CD14-positive monocyte (primary cell): ENCODE measurements at regions not wholly inside any gene's neighbourhood (a gene's known extent, or its start where the extent isn't known, plus 50 kb on each side); places are given as distances from the start of the nearest gene placed in this dataset.

Source experiments
- DNase-seq, 3 donors: peaks; one replicate each; pipeline ENCODE4 v3.0.0-alpha.2; 2011 to 2022
- H2AFZ ChIP-seq: 2 replicates; pipeline ENCODE4 v1.6.0; 2012; ENCODE audit warnings: mild to moderate bottlenecking, low read depth, low read length, inconsistent platforms; ENCODE audit not compliant: insufficient read depth, poor library complexity, severe bottlenecking
- H3K27ac ChIP-seq, 2 donors: 1 replicate in 1 of 2; 2 replicates in 1 of 2; pipeline ENCODE4 v1.5.1; 2012 to 2013; ENCODE audit warnings: low read length in 2 of 2, control low read depth in 1 of 2, inconsistent platforms in 1 of 2, low read depth in 1 of 2, mild to moderate bottlenecking in 1 of 2
- H3K27me3 ChIP-seq, 2 donors: one replicate each; pipeline versions ENCODE4 v1.6.0 to v1.6.1; 2011 to 2013; ENCODE audit warnings: low read length in 2 of 2; ENCODE audit not compliant: control insufficient read depth in 2 of 2, insufficient read depth in 2 of 2
- H3K36me3 ChIP-seq, 2 donors: replicated peaks in 1 of 2; 1 replicate in 1 of 2; 2 replicates in 1 of 2; pipeline versions ENCODE4 v1.5.1 to v1.6.1; 2012 to 2013; ENCODE audit warnings: low read length in 2 of 2, control low read depth in 1 of 2, inconsistent platforms in 1 of 2, mild to moderate bottlenecking in 1 of 2; ENCODE audit not compliant: insufficient read depth in 2 of 2, control insufficient read depth in 1 of 2
- H3K4me1 ChIP-seq, 2 donors: 1 replicate in 1 of 2; 2 replicates in 1 of 2; pipeline versions ENCODE4 v1.5.1 to v1.6.1; 2012 to 2013; ENCODE audit warnings: low read length in 2 of 2, control low read depth in 1 of 2, inconsistent platforms in 1 of 2, mild to moderate bottlenecking in 1 of 2, moderate library complexity in 1 of 2; ENCODE audit not compliant: insufficient read depth in 2 of 2, control insufficient read depth in 1 of 2
- H3K4me2 ChIP-seq: replicated peaks from 2 replicates; pipeline ENCODE3; 2012; ENCODE audit warnings: low read length, moderate library complexity, mild to moderate bottlenecking; ENCODE audit not compliant: poor library complexity, severe bottlenecking; ENCODE audit errors: extremely low read depth
- H3K4me3 ChIP-seq, 3 experiments: fragments of 200-600 bp in 1 of 3; sonication (generic) in 1 of 3; replicated peaks in 1 of 3; 1 replicate in 2 of 3; 2 replicates in 1 of 3; pipeline ENCODE4 v1.5.1; 2011 to 2013; ENCODE audit warnings: low read length in 3 of 3, mild to moderate bottlenecking in 3 of 3, control low read depth in 2 of 3, low read depth in 2 of 3, inconsistent platforms in 1 of 3, moderate library complexity in 1 of 3
- H3K79me2 ChIP-seq: 2 replicates; pipeline ENCODE4 v1.6.0; 2012; ENCODE audit warnings: mild to moderate bottlenecking, control low read depth, inconsistent platforms, low read length, moderate library complexity; ENCODE audit not compliant: insufficient read depth
- H3K9ac ChIP-seq: 2 replicates; pipeline ENCODE4 v1.6.0; 2017; ENCODE audit warnings: low read length, mild to moderate bottlenecking; ENCODE audit not compliant: insufficient read depth, poor library complexity, severe bottlenecking
- H3K9me3 ChIP-seq, 2 donors: replicated peaks in 1 of 2; 1 replicate in 1 of 2; 2 replicates in 1 of 2; pipeline versions ENCODE4 v1.5.1 to v1.6.1; 2012 to 2013; ENCODE audit warnings: low read length in 2 of 2, control low read depth in 1 of 2; ENCODE audit not compliant: control insufficient read depth in 1 of 2, insufficient read depth in 1 of 2
- H4K20me1 ChIP-seq: 2 replicates; pipeline ENCODE4 v1.6.0; 2012; ENCODE audit warnings: mild to moderate bottlenecking, low read length, control low read depth, moderate library complexity; ENCODE audit not compliant: insufficient read depth
- H3K27ac Mint-ChIP-seq, 7 donors: one replicate each; pipeline ENCODE4 v1.8.0; 2020; ENCODE audit warnings: mild to moderate bottlenecking in 7 of 7, mixed read lengths in 7 of 7, moderate library complexity in 6 of 7, inconsistent platforms in 2 of 7
- H3K27me3 Mint-ChIP-seq, 3 donors: one replicate each; pipeline ENCODE4 v1.8.0; 2021 to 2022; ENCODE audit warnings: low read depth in 3 of 3, mild to moderate bottlenecking in 3 of 3, mixed read lengths in 3 of 3, moderate library complexity in 3 of 3, inconsistent platforms in 1 of 3
- H3K36me3 Mint-ChIP-seq, 2 donors: one replicate each; pipeline ENCODE4 v1.8.0; 2020; ENCODE audit warnings: mixed read lengths in 2 of 2, inconsistent platforms in 1 of 2, mild to moderate bottlenecking in 1 of 2
- H3K4me1 Mint-ChIP-seq: one replicate; pipeline ENCODE4 v1.8.0; 2020; ENCODE audit warnings: mild to moderate bottlenecking, mixed read lengths
- H3K4me3 Mint-ChIP-seq, 2 donors: one replicate each; pipeline ENCODE4 v1.8.0; 2020; ENCODE audit warnings: mild to moderate bottlenecking in 2 of 2, mixed read lengths in 2 of 2, moderate library complexity in 1 of 2
- H3K9me3 Mint-ChIP-seq, 7 donors: one replicate each; pipeline ENCODE4 v1.8.0; 2020 to 2022; ENCODE audit warnings: mixed read lengths in 7 of 7, mild to moderate bottlenecking in 6 of 7, moderate library complexity in 6 of 7, inconsistent platforms in 2 of 7
- WGBS: methylation state at CpG from one replicate; pipeline ENCODE4 v1.1.5; 2013; ENCODE audit warnings: missing lambda C conversion rate; ENCODE audit not compliant: insufficient coverage; 5-methylcytosine and 5-hydroxymethylcytosine counted together
- intact Hi-C, 2 donors: fragments of 100-400 bp; cut with micrococcal nuclease; formaldehyde crosslinking; loops; one replicate each; pipeline versions ENCODE4 v1.15.0 to v1.15.1; 2023
- TF ChIP-seq, protein P1 (sequence below): fragments of 200-600 bp; IDR thresholded peaks from one replicate; pipeline ENCODE4 v1.8.0; 2022; ENCODE audit warnings: antibody characterized with exemption, mild to moderate bottlenecking

DNA sequence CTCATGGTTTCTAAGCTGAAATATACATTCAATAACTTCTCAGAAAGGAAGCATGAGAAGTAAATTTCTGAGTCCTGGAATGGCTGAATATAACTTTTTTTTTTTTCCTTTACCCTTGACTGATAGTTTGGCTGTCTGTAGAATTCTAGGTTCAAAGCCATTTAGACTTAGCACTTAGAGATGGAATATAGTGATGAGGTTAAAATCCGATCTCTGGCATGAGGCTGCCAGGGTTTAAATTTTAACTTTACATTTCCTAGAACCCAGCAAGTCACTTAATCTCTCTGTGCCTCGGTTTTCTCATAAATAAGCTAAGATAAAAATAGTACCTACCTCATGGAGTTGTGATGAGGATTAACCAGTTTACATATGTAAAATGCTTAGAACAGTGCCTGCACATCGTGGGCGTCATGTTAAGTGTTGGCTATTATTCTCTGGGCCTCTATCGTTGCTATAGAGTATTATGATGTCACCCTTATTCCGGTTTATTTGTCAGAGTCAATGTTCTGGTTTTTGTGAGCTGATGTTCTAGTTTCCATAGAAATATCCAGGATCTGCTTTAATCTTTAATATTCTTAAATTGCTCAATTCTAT lies 199.8 kb upstream of the TLE3 start:
- no CpG with 5 or more reads among the region's 6 CpGs for WGBS
- Mint-ChIP-seq H3K27ac (no peak overlapping the region), H3K4me1 (no peaks in the 10 kb centered on the region), H3K4me3 (no peak overlapping the region), H3K27me3 (no peaks in the 10 kb centered on the region), H3K36me3 (no peaks in the 10 kb centered on the region), H3K9me3 (peaks cover 0 to 2% (median 0%) of the 10 kb centered on the region in 7 donors)
- no peaks in the 10 kb centered on the region for H4K20me1 ChIP-seq
- H3K9me3 ChIP-seq: no peaks in the 10 kb centered on the region
- H3K27ac ChIP-seq: no peak overlapping the region
- DNase-seq: no peak
- no peaks in the 10 kb centered on the region for H3K27me3 ChIP-seq
- intact Hi-C loops: no loop called here
- H3K9ac ChIP-seq: no peak overlapping the region
- H3K4me1 ChIP-seq: no peaks in the 10 kb centered on the region
- H3K36me3 ChIP-seq: no peaks in the 10 kb centered on the region
- H2AFZ ChIP-seq: no peak overlapping the region
- H3K4me3 ChIP-seq: no peak overlapping the region
- TF ChIP-seq, protein P1, sequence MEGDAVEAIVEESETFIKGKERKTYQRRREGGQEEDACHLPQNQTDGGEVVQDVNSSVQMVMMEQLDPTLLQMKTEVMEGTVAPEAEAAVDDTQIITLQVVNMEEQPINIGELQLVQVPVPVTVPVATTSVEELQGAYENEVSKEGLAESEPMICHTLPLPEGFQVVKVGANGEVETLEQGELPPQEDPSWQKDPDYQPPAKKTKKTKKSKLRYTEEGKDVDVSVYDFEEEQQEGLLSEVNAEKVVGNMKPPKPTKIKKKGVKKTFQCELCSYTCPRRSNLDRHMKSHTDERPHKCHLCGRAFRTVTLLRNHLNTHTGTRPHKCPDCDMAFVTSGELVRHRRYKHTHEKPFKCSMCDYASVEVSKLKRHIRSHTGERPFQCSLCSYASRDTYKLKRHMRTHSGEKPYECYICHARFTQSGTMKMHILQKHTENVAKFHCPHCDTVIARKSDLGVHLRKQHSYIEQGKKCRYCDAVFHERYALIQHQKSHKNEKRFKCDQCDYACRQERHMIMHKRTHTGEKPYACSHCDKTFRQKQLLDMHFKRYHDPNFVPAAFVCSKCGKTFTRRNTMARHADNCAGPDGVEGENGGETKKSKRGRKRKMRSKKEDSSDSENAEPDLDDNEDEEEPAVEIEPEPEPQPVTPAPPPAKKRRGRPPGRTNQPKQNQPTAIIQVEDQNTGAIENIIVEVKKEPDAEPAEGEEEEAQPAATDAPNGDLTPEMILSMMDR: no peak
- no peaks in the 10 kb centered on the region for H3K79me2 ChIP-seq
- H3K4me2 ChIP-seq: no peak overlapping the region

DNA sequence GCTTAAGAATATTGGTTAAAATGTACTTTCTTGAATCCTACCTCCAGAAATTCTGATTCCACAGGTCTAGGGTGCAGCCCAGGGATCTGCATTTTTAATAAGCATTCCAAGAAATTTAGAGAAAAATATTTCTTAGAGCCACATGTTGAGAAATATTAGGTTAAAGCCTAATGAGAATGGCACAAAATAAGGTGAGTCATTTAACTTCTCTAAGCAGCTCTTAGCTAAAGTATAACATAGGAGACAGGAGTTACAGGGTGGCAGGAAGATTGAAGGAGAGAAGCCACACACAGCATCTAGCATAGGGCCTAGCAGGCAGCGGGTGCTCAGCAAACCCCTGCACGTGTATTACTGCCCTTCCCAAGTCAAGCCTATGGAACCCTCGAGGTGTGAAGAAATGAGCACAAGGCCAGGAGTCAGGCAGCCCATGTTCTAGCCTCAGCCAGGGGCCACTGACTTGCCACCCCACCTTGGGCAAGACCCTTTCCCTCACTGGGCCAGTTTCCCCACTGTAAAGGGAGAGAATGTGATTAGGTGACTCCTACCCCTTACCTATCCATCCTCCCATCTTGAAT lies 197.1 kb upstream of the TLE3 start:
- Histone ChIP-seq H3K9ac (no peak overlapping the region), H3K79me2 (no peaks in the 10 kb centered on the region), H3K4me3 (no peak overlapping the region), H3K36me3 (no peaks in the 10 kb centered on the region), H3K4me2 (no peak overlapping the region), H3K4me1 (peaks cover 0 to 2% of the 10 kb centered on the region in 2 donors), H2AFZ (no peak overlapping the region), H3K9me3 (no peaks in the 10 kb centered on the region), H3K27me3 (no peaks in the 10 kb centered on the region), H4K20me1 (no peaks in the 10 kb centered on the region), H3K27ac (no peak overlapping the region)
- intact Hi-C loops: no loop called here
- 95% methylated on average over 3 of the region's 3 CpGs for WGBS
- no peak for DNase-seq
- TF ChIP-seq, protein P1: no peak
- H3K9me3 Mint-ChIP-seq: peaks cover 0 to 4% (median 0%) of the 10 kb centered on the region in 7 donors
- H3K4me3 Mint-ChIP-seq: no peak overlapping the region
- H3K27me3 Mint-ChIP-seq: peaks cover 0 to under 1% (median 0%) of the 10 kb centered on the region in 3 donors
- no peak overlapping the region for H3K27ac Mint-ChIP-seq
- peaks cover 4% of the 10 kb centered on the region for H3K4me1 Mint-ChIP-seq
- H3K36me3 Mint-ChIP-seq: no peaks in the 10 kb centered on the region
